Skeletal muscle satellite cell (primary cell): ENCODE measurements at regions not wholly inside any gene's neighbourhood (a gene's known extent, or its start where the extent isn't known, plus 50 kb on each side); places are given as distances from the start of the nearest gene placed in this dataset.

Experiments
- H3K27me3 ChIP-seq: 2 replicates; pipeline ENCODE4 v1.7.0; 2013; ENCODE audit warnings: low read length; ENCODE audit not compliant: control insufficient read depth, insufficient read depth
- H3K36me3 ChIP-seq: 2 replicates; pipeline ENCODE4 v1.7.0; 2013; ENCODE audit warnings: mild to moderate bottlenecking, control low read depth, low read length; ENCODE audit not compliant: insufficient read depth
- H3K4me1 ChIP-seq: 2 replicates; pipeline ENCODE4 v1.7.0; 2013; ENCODE audit warnings: low read length; ENCODE audit not compliant: control insufficient read depth, insufficient read depth
- H3K4me2 ChIP-seq: 2 replicates; pipeline ENCODE4 v1.7.0; 2013; ENCODE audit warnings: mild to moderate bottlenecking, low read length
- H3K4me3 ChIP-seq: 2 replicates; pipeline ENCODE4 v1.7.0; 2013; ENCODE audit warnings: low read length
- H3K9ac ChIP-seq: 2 replicates; pipeline ENCODE4 v1.7.0; 2013; ENCODE audit warnings: mild to moderate bottlenecking, low read depth, low read length, moderate library complexity
- H3K9me3 ChIP-seq: replicated peaks from 2 replicates; pipeline ENCODE4 v1.7.0; 2013; ENCODE audit warnings: mild to moderate bottlenecking, control low read depth, low read length

DNA sequence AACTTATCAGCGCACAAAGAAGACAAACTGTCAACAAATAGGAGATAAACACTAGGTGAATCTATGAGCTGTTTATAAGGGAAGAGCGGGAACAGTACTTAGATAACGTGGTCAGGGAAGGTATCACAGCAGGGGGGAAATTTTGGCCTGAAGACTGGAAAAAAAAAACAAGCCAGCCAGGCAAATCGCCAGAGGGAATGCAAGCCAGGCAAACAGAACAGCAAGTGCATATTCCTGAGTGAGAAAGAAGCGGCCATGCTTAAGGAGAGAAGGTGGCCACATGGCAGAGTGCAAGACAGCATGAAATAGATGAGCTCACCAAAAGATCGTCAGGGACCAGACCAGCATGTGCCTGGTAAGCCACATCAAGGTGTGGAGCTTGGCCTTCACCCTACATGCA lies 466.5 kb upstream of the ARID1B start:
- Histone ChIP-seq H3K36me3 (no peaks in the 10 kb centered on the region), H3K9me3 (peaks cover 8% of the 10 kb centered on the region), H3K9ac (no peak overlapping the region), H3K27me3 (no peaks in the 10 kb centered on the region), H3K4me3 (no peak overlapping the region), H3K4me2 (no peak overlapping the region), H3K4me1 (no peaks in the 10 kb centered on the region)

- no peaks in the 10 kb centered on the region for H3K4me1 ChIP-seq
- no peak overlapping the region for H3K4me2 ChIP-seq
- H3K9me3 ChIP-seq: peaks cover 8% of the 10 kb centered on the region
- no peak overlapping the region for H3K9ac ChIP-seq
- H3K4me3 ChIP-seq: no peak overlapping the region
- H3K36me3 ChIP-seq: no peaks in the 10 kb centered on the region
- H3K27me3 ChIP-seq: no peaks in the 10 kb centered on the region
Measured at GRCh38 chr6:156309017-156309416, 468.2 kb upstream of the ARID1B start.

- Histone ChIP-seq H3K27me3 (no peaks in the 10 kb centered on the region), H3K4me3 (no peak overlapping the region), H3K4me1 (no peaks in the 10 kb centered on the region), H3K9me3 (peaks cover 8% of the 10 kb centered on the region), H3K36me3 (no peaks in the 10 kb centered on the region), H3K4me2 (no peak overlapping the region), H3K9ac (no peak overlapping the region)
Measured at GRCh38 chr6:156308604-156309003, 468.6 kb upstream of the ARID1B start.

DNA sequence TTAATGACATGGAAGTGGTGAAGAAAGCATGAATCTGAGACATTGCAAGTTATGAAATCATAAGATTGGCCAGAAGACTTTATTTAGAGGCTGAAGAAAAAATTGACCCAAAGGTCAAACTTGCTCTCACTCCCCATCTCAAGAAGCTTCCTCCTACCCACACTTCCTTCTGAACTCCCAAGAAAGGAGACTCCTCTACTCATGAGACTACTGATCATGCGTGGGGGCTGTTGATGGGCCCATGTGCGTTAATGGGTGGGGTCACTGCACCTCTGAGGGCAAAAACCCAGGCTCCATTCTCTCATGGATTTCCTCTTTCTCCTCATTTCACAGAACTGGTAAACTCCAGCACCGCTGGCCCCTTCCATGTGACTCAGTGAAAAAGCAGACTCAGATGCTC lies 470.6 kb upstream of the ARID1B start:
- Histone ChIP-seq H3K4me3 (no peak overlapping the region), H3K9ac (no peak overlapping the region), H3K4me2 (no peak overlapping the region), H3K4me1 (no peaks in the 10 kb centered on the region), H3K27me3 (no peaks in the 10 kb centered on the region), H3K36me3 (no peaks in the 10 kb centered on the region), H3K9me3 (peaks cover 11% of the 10 kb centered on the region)

DNA sequence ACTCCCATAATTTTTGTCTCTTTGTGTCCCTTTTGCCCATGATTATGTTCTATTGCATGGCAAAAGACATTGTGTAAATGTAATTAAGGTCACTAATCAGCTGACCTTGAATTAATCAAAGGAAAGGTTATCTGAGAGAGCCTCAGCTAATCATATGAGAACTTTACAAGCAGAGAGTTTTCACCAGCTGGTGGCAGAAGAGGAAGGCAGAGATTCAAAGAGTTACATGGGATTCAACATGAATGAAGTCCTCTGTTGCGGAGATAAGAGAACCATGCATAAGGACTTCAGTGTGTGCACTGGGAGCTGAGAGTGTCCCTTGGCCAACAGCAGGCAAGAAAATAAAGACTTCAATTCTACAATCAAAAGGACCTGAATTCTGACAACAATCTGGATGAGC lies 494.1 kb upstream of the ARID1B start:
- no peaks in the 10 kb centered on the region for H3K36me3 ChIP-seq
- no peak overlapping the region for H3K4me2 ChIP-seq

GRCh38 chr6:156282087-156282486 lies 495.1 kb upstream of the ARID1B start:
- Histone ChIP-seq H3K36me3 (no peaks in the 10 kb centered on the region), H3K9ac (no peak overlapping the region), H3K4me1 (no peaks in the 10 kb centered on the region), H3K4me2 (no peak overlapping the region), H3K9me3 (no peaks in the 10 kb centered on the region), H3K27me3 (no peaks in the 10 kb centered on the region), H3K4me3 (no peak overlapping the region)

More for the DNA sequence above, 494.1 kb upstream of the ARID1B start:
- no peaks in the 10 kb centered on the region for H3K9me3 ChIP-seq
- H3K4me3 ChIP-seq: no peak overlapping the region
- no peak overlapping the region for H3K9ac ChIP-seq
- no peaks in the 10 kb centered on the region for H3K4me1 ChIP-seq
- no peaks in the 10 kb centered on the region for H3K27me3 ChIP-seq

DNA sequence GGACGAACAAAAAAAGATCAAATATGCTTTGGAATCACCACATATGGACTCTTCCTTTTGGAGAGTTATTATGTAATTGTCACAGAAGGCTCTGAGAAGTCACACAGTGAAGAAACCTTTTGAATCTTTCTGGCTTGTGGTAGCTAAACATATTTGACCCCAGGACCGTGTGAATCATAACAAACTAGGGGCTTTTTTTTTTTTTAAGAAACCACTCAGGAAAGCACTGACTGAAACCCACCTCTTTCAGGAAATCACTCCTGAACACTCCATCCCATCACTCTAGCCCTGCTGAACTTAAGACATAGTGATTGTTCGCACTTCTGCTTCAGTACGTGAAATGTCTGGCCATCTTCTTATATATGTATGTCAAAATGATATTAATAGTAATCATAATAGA lies 495.9 kb upstream of the ARID1B start:
- no peaks in the 10 kb centered on the region for H3K4me1 ChIP-seq
- H3K9me3 ChIP-seq: no peaks in the 10 kb centered on the region
- H3K36me3 ChIP-seq: no peaks in the 10 kb centered on the region
- no peak overlapping the region for H3K4me2 ChIP-seq
- H3K4me3 ChIP-seq: no peak overlapping the region
- H3K27me3 ChIP-seq: no peaks in the 10 kb centered on the region
- no peak overlapping the region for H3K9ac ChIP-seq

GRCh38 chr6:156280065-156280464 lies 497.1 kb upstream of the ARID1B start:
- no peak overlapping the region for H3K9ac ChIP-seq

GRCh38 chr6:156279261-156279969 lies 497.8 kb upstream of the ARID1B start:
- Histone ChIP-seq H3K9ac (no peak overlapping the region), H3K36me3 (no peaks in the 10 kb centered on the region), H3K4me1 (no peaks in the 10 kb centered on the region), H3K27me3 (no peaks in the 10 kb centered on the region), H3K4me2 (no peak overlapping the region), H3K9me3 (peaks cover 7% of the 10 kb centered on the region), H3K4me3 (no peak overlapping the region)

More at GRCh38 chr6:156280065-156280464, 497.1 kb upstream of the ARID1B start:
- Histone ChIP-seq H3K27me3 (no peaks in the 10 kb centered on the region), H3K9me3 (peaks cover 4% of the 10 kb centered on the region), H3K4me1 (no peaks in the 10 kb centered on the region), H3K4me3 (no peak overlapping the region), H3K36me3 (no peaks in the 10 kb centered on the region), H3K4me2 (no peak overlapping the region)

DNA sequence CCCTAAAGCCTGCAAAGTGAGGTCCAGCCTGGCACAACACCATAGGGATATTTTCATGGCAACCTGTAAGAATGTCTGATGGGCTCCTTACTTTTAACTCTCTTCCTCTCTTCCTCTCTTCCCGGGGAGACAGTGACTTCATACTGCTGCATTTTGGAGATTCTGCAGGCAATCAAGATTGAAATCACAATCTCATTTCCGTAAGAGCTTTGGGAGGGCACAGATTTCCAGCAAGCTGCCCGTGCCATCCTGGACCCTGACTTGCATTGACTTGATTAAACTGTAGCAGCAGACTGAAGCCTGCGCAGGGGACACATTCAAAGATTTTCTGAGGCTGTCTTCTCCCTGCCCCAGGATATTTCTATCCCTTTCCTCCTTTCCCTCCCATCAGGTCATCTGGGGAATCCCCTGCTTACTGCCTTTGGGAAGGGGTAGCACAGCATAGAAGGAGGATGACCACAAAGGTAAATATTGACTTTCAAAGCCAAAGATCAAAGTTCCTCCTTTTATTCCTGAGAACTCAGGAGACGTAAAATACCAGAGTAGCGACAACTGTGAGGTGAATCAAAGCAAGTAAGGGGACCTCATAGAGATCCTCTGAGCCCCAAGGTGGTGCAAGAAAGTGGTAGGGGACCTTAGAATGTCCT lies 504.0 kb upstream of the ARID1B start:
- no peaks in the 10 kb centered on the region for H3K27me3 ChIP-seq
- no peaks in the 10 kb centered on the region for H3K36me3 ChIP-seq
- H3K9ac ChIP-seq: no peak overlapping the region
- H3K4me3 ChIP-seq: no peak overlapping the region
- no peak overlapping the region for H3K4me2 ChIP-seq
- H3K4me1 ChIP-seq: no peaks in the 10 kb centered on the region
- peaks cover 13% of the 10 kb centered on the region for H3K9me3 ChIP-seq

- Histone ChIP-seq H3K9me3 (peaks cover 9% of the 10 kb centered on the region), H3K9ac (no peak overlapping the region), H3K27me3 (no peaks in the 10 kb centered on the region), H3K4me3 (no peak overlapping the region), H3K4me1 (no peaks in the 10 kb centered on the region), H3K4me2 (no peak overlapping the region), H3K36me3 (no peaks in the 10 kb centered on the region)
Measured at GRCh38 chr6:156269751-156270369, 507.3 kb upstream of the ARID1B start.
